ENCODE measurements at regions not wholly inside any gene's neighbourhood (a gene's known extent, or its start where the extent isn't known, plus 50 kb on each side); places are given as distances from the start of the nearest gene placed in this dataset.

DNA sequence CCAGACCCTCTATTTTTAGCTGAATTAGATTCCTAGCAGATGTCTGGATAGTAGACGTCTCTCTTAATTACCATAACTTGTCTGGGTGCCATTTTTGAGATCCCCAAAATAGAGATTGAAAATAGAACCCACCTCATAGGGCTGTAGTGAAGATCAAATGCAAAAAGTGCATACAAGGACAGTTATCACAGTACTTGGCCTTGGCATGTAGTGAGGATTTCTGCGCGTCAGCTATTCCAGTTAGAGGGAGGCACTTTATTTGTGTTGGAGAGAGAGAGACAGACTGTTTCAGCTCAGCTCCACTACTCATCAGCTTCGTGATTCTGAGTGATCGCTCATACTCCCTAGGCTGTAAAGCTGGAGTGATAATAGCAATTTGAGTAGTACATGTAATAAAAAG is 59.6 kb upstream of the CDH13 start:
- DNase-seq (ENCODE audit: extremely low read depth in 1 of 11, low read depth in 9 of 11, low spot score in 4 of 11), result no peak

DNA sequence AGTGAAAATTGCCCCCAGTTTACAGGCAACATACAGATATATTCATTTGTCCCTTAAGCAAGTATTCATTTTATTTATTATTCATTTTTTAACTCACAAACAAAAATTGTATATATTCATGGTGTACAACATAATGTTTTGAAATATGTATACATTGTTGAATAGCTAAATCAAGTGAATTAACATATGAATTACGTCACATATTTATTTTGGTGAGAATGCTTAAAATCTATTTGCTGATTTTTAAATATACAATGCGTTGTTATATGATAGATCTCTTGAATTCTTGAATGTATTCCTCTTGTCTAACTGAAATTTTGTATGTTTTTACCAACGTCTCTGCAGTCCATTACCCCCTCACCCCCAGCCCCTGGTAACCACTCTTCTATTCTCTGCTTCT is 63.4 kb upstream of the CDH13 start:
- DNase-seq (ENCODE audit: extremely low read depth in 1 of 11, low read depth in 9 of 11, low spot score in 4 of 11), result no peak

DNA sequence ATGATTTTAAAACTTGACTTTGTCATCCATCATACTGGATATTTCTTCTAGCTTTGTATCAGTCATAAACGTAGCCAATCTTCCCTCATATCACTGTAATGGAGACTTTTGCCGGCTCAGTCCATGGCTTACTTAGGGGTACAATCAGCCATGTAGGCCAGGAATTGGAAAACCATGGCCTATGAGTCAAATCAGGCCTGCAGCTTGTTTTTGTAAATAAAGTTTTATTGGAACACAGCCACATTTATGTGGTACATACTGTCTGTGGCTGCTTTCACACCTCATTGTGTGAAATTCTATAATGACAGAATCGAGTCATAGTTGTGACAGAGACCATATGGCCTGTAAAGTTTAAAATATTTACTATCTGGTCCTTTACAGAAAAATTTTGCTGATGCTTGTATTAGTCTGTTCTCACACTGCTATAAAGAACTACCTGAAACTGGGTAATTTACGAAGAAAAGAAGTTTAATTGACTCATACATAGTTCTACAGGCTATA is 64.5 kb upstream of the CDH13 start:
- no peak for DNase-seq (ENCODE audit: extremely low read depth in 1 of 11, low read depth in 9 of 11, low spot score in 4 of 11)

- no peak for DNase-seq (ENCODE audit: extremely low read depth in 1 of 11, low read depth in 9 of 11, low spot score in 4 of 11)
These were observed 65.9 kb upstream of the CDH13 start for GRCh38 chr16:82560805-82561325.

GRCh38 chr16:82544378-82545160 is 82.2 kb upstream of the CDH13 start:
- DNase-seq (ENCODE audit: extremely low read depth in 1 of 11, low read depth in 9 of 11, low spot score in 4 of 11), result no peak

DNA sequence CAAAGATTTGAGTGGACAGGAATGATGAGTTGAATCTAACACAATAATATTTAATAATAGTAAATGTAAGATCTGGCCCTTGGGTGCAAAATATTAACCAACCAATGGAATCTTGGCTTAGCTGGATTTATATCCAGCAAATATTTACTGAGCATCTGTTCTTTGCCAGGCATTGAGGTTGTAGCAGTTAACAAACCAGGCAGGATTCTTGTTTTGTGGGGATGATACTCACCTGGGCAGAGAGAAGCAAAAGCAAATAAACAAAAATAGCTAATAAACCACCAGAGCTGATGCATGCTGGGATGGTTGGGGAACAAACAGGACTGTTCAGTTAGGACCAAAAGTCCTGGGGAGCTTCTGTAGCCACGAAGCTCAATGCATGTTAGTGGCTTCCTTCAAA is 84.1 kb upstream of the CDH13 start:
- no peak for DNase-seq (ENCODE audit: extremely low read depth in 1 of 11, low read depth in 9 of 11, low spot score in 4 of 11)

GRCh38 chr16:82541103-82541502 is 85.7 kb upstream of the CDH13 start:
- DNase-seq (ENCODE audit: extremely low read depth in 1 of 11, low read depth in 9 of 11, low spot score in 4 of 11), result no peak

GRCh38 chr16:82535764-82536163 is 91.0 kb upstream of the CDH13 start:
- no peak for DNase-seq (ENCODE audit: extremely low read depth in 1 of 11, low read depth in 9 of 11, low spot score in 4 of 11)

DNA sequence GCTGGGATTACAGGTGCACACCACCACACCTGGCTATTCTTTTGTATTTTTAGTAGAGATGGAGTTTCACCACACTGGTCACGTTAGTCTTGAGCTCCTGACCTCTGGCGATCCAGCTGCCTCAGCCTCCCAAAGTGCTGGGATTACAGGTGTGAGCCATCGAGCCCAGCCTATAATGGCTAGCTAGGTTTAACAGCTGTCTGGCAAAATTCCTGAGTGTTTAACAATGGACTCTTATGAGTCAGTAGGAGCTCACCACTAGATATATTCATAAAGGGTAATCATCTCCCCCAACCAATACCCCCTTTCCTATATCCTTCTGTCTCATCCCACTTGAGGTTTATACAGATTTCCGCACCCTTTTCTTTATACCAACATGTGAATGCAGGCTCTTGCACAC is 91.5 kb upstream of the CDH13 start:
- DNase-seq (ENCODE audit: extremely low read depth in 1 of 11, low read depth in 9 of 11, low spot score in 4 of 11), result no peak

GRCh38 chr16:82533189-82533588 is 93.6 kb upstream of the CDH13 start:
- no peak for DNase-seq (ENCODE audit: extremely low read depth in 1 of 11, low read depth in 9 of 11, low spot score in 4 of 11)

DNA sequence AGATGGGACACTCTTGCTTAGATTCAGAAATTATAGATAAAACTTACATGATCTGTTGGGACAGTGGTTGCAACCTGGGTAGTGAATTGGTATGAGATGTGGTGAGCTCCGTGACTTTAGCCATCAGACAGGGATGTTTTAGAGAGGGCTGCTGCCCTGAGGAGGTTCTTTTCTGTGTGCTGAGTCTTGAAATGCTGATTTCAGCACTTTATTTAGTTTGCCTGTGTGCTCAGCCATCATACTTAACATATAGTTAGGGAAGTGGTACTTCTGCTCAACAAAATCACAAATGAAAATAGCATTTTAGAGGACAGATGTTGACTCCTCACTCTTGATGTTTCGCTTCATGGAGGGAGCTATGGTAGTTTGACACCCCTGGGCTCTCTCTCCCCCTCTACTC is 95.9 kb upstream of the CDH13 start:
- DNase-seq (ENCODE audit: extremely low read depth in 1 of 11, low read depth in 9 of 11, low spot score in 4 of 11), result no peak

DNA sequence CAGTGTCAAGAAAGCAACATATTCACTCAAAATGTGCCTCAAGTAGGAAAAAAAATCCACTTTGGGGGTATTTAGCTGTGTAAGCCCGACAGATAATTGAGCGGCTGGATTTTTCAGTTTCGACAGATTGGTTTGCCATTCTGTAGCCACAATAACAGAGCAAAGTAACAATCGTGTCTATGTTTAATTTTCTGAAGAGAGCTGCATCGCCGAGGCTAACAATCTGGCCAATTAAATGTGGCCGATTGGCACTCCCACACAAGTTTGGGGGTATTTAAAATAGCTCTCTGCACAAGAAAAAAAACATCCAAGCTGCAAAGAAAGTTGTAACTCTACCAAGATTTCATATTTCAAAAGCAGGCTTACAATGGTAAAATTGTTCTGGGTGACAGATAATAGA is 99.7 kb upstream of the CDH13 start:
- DNase-seq (ENCODE audit: extremely low read depth in 1 of 11, low read depth in 9 of 11, low spot score in 4 of 11), result no peak

DNA sequence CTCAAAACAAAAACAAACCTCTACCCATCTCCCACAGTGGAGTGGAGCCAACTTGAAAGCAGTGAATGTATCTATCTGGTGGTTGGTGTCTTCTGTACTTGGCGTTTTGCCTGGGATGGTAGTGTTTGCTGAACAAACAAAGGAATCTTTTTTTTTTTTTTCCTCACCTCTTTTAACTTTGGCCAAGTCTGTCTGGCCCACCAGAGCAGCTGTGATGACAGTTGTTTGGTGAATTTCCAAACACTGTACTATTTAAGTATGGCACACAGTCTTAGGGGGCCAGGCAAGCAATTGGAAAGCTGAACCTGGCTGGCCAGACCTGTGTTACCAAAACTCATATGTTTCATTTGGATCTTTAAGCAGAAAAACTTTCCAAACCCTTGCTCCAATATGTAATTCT is 101.8 kb upstream of the CDH13 start:
- no peak for DNase-seq (ENCODE audit: extremely low read depth in 1 of 11, low read depth in 9 of 11, low spot score in 4 of 11)

- DNase-seq (ENCODE audit: extremely low read depth in 1 of 11, low read depth in 9 of 11, low spot score in 4 of 11), result no peak
These were observed 103.0 kb upstream of the CDH13 start for GRCh38 chr16:82523815-82524214.

DNA sequence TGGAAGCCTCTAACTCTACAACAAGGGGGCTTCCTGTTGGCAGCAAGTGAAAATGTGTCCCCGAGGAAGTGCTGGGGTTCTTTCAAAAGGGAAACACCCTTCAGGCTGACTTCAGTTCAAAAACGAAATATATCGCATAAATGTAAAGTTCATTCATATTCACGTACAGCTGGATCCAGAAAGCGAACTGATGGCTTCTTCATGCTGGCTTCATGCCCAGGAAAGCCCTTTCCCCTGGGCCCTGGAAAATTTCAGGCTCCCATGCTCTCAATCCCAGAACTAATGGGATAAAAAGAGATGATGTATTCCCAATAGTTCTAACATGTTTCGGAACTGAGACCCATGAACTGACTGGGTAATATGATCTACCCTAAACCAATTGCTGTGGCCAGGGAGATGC is 104.7 kb upstream of the CDH13 start:
- DNase-seq (ENCODE audit: extremely low read depth in 1 of 11, low read depth in 9 of 11, low spot score in 4 of 11), result no peak

DNA sequence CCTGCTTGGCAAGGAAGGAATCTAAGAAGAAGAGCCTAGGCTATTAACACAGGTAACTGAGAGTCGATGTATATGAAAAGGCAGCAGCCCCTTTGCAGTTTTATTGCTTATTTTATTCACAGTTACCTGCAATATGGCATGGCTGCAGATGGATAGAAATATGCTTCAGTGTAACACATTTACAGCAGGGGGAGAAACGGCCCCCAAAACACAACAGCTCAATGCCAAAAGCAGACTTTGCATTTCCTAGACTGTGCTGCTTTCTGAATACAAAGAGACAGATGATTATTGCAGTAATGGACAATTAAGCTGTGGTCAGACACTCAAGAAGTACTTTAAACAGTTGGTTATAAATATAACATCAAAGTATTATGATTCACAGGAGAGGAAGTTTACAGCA is 108.0 kb upstream of the CDH13 start:
- no peak for DNase-seq (ENCODE audit: extremely low read depth in 1 of 11, low read depth in 9 of 11, low spot score in 4 of 11)

DNA sequence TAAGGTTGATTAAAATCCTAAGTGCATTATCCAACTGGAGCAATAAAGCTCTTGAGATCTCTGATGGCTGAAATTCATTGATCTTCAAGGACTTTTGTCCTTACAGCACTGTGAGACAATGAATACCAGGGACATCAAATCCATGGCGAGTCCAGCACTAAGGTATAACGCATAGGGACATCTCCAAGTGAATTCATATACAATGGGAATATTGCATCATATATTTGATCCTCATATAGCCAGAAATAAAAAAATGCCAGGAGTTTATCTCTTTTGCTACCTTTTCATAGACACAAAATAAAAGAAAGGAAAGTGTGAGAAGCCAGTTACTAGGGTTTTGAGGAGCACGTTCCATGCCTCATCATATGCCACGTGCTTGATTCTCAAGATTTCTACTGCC is 112.5 kb upstream of the CDH13 start:
- no peak for DNase-seq (ENCODE audit: extremely low read depth in 1 of 11, low read depth in 9 of 11, low spot score in 4 of 11)

DNA sequence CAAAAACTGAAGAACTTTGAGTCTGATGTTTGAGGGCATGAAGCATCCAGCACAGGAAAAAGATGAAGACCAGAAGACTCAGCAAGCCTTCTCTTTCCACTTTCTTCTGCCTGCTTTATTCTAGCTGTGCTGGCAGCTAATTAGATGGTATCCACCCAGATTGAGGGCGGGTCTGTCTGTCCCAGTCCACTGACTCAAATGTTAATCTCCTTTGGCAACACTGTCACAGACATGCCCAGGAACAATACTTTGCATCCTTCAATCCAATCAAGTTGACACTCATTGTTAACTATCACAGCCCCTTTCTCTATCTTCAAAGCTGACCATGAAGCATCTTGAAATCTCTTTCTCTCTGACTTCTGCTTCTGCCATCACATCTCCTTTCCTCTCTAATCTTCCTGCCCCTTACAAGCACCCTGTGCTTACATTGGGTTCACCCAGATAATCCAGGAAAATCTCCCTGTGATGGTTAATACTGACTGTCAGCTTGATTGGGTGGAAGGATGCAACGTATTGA is 115.9 kb upstream of the CDH13 start:
- DNase-seq (ENCODE audit: extremely low read depth in 1 of 11, low read depth in 9 of 11, low spot score in 4 of 11), result no peak

GRCh38 chr16:82509691-82510430 is 116.9 kb upstream of the CDH13 start:
- DNase-seq (ENCODE audit: extremely low read depth in 1 of 11, low read depth in 9 of 11, low spot score in 4 of 11), result no peak
